Erythroblast (primary cell): ENCODE measurements at regions not wholly inside any gene's neighbourhood (a gene's known extent, or its start where the extent isn't known, plus 50 kb on each side); places are given as distances from the start of the nearest gene placed in this dataset.

Experiments used
- GATA1 ChIP-seq: IDR thresholded peaks from 2 replicates; pipeline ENCODE4 v1.6.1; 2011; ENCODE audit warnings: low read depth, mild to moderate bottlenecking, control low read depth, low read length, moderate library complexity
- POLR2A ChIP-seq: IDR thresholded peaks from 2 replicates; pipeline ENCODE4 v1.6.1; 2011; ENCODE audit warnings: mild to moderate bottlenecking, low read length

DNA sequence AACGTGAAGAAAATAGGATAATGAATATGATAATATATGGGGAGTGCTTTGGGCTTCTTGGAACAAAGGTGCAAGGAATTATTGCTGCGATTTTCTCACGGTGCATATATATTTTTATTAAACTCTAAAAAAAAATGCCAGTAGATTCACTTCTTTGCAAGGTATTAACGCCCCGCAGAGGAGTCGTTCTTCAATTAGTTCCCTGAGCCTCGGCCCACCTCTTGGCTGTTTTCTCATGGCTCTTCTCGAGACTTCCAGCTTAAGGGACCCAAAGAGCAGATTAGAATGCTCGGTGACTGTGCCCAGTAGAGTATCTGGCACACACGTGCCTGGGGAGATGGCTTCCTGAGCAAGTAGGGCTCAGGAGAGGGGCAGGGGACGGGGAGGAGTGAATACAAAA, 367.4 kb downstream of the MID1IP1 start:
- no peak for TF ChIP-seq POLR2A
- TF ChIP-seq GATA1 = no peak
